Pancreas (tissue), 10 donors: ENCODE measurements at regions not wholly inside any gene's neighbourhood (a gene's known extent, or its start where the extent isn't known, plus 50 kb on each side); places are given as distances from the start of the nearest gene placed in this dataset.

Experiments used
- ATAC-seq, 4 donors: fragments of 200-7000 bp; cut with Tn5 transposase; one replicate each; pipeline versions ENCODE4 v1.8.0 to v1.9.1; 2020; ENCODE audit warnings: mild to moderate bottlenecking in 4 of 4, moderate library complexity in 4 of 4
- DNase-seq, 6 donors: peaks; one replicate each; pipeline ENCODE4 v3.0.0-alpha.2; 2020
- FAIRE-seq: peaks from 2 replicates; lab custom pipeline; 2012; peaks lifted over from hg19 to GRCh38; lab: Jason Lieb, UNC
- H3K27ac ChIP-seq, 4 donors: fragments of 200-600 bp; sonication (generic); 1 replicate in 3 of 4; 2 replicates in 1 of 4; pipeline versions ENCODE4 v1.5.0 to v1.8.0; 2020
- H3K27me3 ChIP-seq, 4 donors: fragments of 200-600 bp; one replicate each; pipeline ENCODE4 v1.8.0; 2021
- H3K36me3 ChIP-seq, 3 donors: fragments of 200-600 bp; sonication (generic) in 1 of 3; one replicate each; pipeline versions ENCODE4 v1.5.0 to v1.8.0; 2020 to 2021
- H3K4me1 ChIP-seq, 3 donors: fragments of 200-600 bp; one replicate each; pipeline ENCODE4 v1.8.0; 2021
- H3K4me3 ChIP-seq, 4 donors: fragments of 200-600 bp; sonication (generic) in 2 of 4; one replicate each; pipeline versions ENCODE4 v1.5.0 to v1.8.0; 2020 to 2021
- H3K9me3 ChIP-seq, 4 donors: fragments of 200-600 bp; one replicate each; pipeline ENCODE4 v1.8.0; 2021
- CTCF ChIP-seq, 4 donors: fragments of 200-600 bp; sonication (generic) in 3 of 4; IDR thresholded peaks; one replicate each; pipeline versions ENCODE4 v1.5.0 to v1.8.0; 2021; ENCODE audit warnings: antibody characterized with exemption in 4 of 4
- WGBS, 2 donors: extraction: QIAGEN DNeasy Blood & Tissue Kit; methylation state at CpG; one replicate each; pipeline ENCODE4 v1.1.7; 2013; 5-methylcytosine and 5-hydroxymethylcytosine counted together
- intact Hi-C, 3 donors: fragments of 100-400 bp; cut with DNase I; formaldehyde crosslinking; loops; one replicate each; pipeline versions ENCODE4 v1.11.1 to v1.14.2; 2022
- donor health status: healthy with polysubstance abuse.
- donor health status: DM: no; HTN: no; CAD: no; lungs with moderate emphysema.
- donor health status: DM: no; HTN: no; CAD: no.
- donor health status: control.
- donor health status: control.
- donor health status: Bipolar disorder and iron deficiency.
- donor health status: DM: yes; HTN: yes; CAD: no.
- donor health status: DM: no; HTN: no; CAD: no.
- donor health status: DM: no; HTN: no; CAD: no.
- donor health status: DM: yes; HTN: yes; CAD: no.

GRCh38 chr3:111286746-111287145 is 215.1 kb downstream of the NECTIN3 start:
- Histone ChIP-seq H3K4me3 (no peak overlapping the region), H3K36me3 (no peaks in the 10 kb centered on the region), H3K27me3 (no peaks in the 10 kb centered on the region), H3K27ac (no peak overlapping the region), H3K9me3 (no peaks in the 10 kb centered on the region), H3K4me1 (no peaks in the 10 kb centered on the region)
- TF ChIP-seq CTCF (IDR thresholded peaks at IDR 0.05) = no peak
- 69 to 76% methylated on average over 2 of the region's 2 CpGs for WGBS, 2 donors
- intact Hi-C loops = no loop called here
- FAIRE-seq = no peak
- DNase-seq = no peak
- no peak for ATAC-seq

- no peak for DNase-seq
- H3K36me3 ChIP-seq = no peaks in the 10 kb centered on the region
- no peak for FAIRE-seq
- WGBS, 2 donors = 70 to 92% methylated on average over 2 of the region's 2 CpGs
- intact Hi-C loops = no loop called here
- no peaks in the 10 kb centered on the region for H3K4me1 ChIP-seq
- TF ChIP-seq CTCF (IDR thresholded peaks at IDR 0.05) = no peak
- no peaks in the 10 kb centered on the region for H3K27me3 ChIP-seq
- H3K4me3 ChIP-seq = no peak overlapping the region
- H3K9me3 ChIP-seq = no peaks in the 10 kb centered on the region
- H3K27ac ChIP-seq = no peak overlapping the region
- ATAC-seq = no peak
Measured at GRCh38 chr3:111292117-111292516, 220.5 kb downstream of the NECTIN3 start.

GRCh38 chr3:111299192-111299615 is 227.6 kb downstream of the NECTIN3 start:
- no peak for FAIRE-seq
- Histone ChIP-seq H3K9me3 (no peaks in the 10 kb centered on the region), H3K27me3 (no peaks in the 10 kb centered on the region), H3K4me3 (no peak overlapping the region), H3K27ac (no peak overlapping the region), H3K4me1 (no peaks in the 10 kb centered on the region), H3K36me3 (no peaks in the 10 kb centered on the region)
- no peak for DNase-seq
- intact Hi-C loops = no loop called here
- no peak for ATAC-seq
- WGBS, 2 donors = 43 to 55% methylated on average over 1 of the region's 1 CpG
- no peak for TF ChIP-seq CTCF (IDR thresholded peaks at IDR 0.05)

GRCh38 chr3:111301238-111301798 is 229.7 kb downstream of the NECTIN3 start:
- Histone ChIP-seq H3K36me3 (no peaks in the 10 kb centered on the region), H3K27me3 (no peaks in the 10 kb centered on the region), H3K9me3 (no peaks in the 10 kb centered on the region), H3K4me1 (no peaks in the 10 kb centered on the region), H3K27ac (no peak overlapping the region), H3K4me3 (no peak overlapping the region)
- no peak for TF ChIP-seq CTCF (IDR thresholded peaks at IDR 0.05)
- ATAC-seq (no peak), DNase-seq (no peak), FAIRE-seq (no peak)
- intact Hi-C loops = no loop called here

- H3K4me3 ChIP-seq = no peak overlapping the region
- no peaks in the 10 kb centered on the region for H3K27me3 ChIP-seq
- 65 to 78% methylated on average over 1 of the region's 1 CpG for WGBS, 2 donors
- H3K27ac ChIP-seq = no peak overlapping the region
- ATAC-seq = no peak
- no peak for DNase-seq
- H3K4me1 ChIP-seq = no peaks in the 10 kb centered on the region
- H3K9me3 ChIP-seq = no peaks in the 10 kb centered on the region
- FAIRE-seq = no peak
- TF ChIP-seq CTCF (IDR thresholded peaks at IDR 0.05) = no peak
- intact Hi-C loops = no loop called here
- no peaks in the 10 kb centered on the region for H3K36me3 ChIP-seq
Measured at GRCh38 chr3:111302063-111302462, 230.4 kb downstream of the NECTIN3 start.
